ENCODE measurements at regions not wholly inside any gene's neighbourhood (a gene's known extent, or its start where the extent isn't known, plus 50 kb on each side); places are given as distances from the start of the nearest gene placed in this dataset.

DNA sequence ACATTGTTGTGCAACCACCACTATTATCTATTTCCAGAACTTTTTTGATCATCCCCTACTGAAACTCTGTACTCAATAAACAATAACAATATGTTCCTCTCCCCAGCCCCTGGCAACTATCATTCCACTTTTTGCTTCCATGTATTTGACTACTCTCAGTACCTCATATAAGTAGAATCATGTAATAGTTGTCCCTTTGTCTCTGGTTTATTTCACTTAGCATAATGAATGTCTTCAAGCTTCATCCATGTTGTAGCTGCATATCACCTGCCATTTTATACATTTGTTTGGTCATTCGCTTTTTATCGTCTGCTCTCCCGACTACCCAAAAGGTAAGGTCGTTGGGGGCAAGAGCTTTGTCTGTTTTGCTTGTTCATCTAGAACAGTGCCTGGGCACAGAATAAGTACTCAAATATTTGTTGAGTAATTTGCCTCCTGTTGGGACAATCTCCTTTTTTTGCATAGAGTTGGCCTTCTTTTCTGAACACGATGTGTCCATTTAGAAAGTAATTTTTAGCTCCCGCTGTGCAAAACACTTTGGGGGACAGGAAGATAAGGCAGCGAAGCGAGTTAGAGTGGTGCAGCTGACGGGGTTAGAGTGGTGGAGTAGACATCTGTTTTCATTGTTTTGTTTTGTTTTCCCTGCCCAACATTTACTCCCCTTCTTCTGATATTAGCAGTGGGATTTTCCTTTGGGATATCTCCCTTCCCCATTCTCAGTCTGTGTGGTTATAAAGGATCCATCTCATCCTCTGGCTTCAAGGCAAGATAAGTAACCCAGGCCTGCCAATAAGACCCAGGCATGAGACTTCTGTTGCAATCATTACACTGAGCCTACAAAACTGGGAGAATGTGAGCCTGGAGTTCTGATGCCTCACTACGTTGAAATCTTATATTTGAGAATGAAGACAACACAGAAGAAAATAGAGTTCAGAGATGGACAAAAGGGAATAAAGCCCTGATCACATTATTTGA, 83.4 kb upstream of the RNU6-1 start:
- no peak for DNase-seq (ENCODE audit: low spot score)
- Mint-ChIP-seq H3K27me3 (ENCODE audit: low read depth) (no peaks in the 10 kb centered on the region; the same call in 1 of the 2 replicates), H3K4me1 (peaks cover 25% of the 10 kb centered on the region), H3K9me3 (peaks cover 4% of the 10 kb centered on the region; the same call in 1 of the 2 replicates), H3K36me3 (no peaks in the 10 kb centered on the region), H3K27ac (peak overlapping the region; percentile 39; the same call in 1 of the 2 replicates), H3K4me3 (no peak overlapping the region)
- ChIA-PET CTCF (interaction anchor here (0.5 kb wide), 1 partner anchor 1070 kb away, joined by 3 read pairs; no protein-coding TSS in a partner anchor), POLR2A (interaction anchor here (0.8 kb wide), 1 partner anchor 411 kb away, joined by 3 read pairs; no protein-coding TSS in a partner anchor)
- ATAC-seq = no peak
- TF ChIP-seq ESRRA (CRISPR knock-in tag; IDR thresholded peaks at IDR 0.05; ENCODE audit: borderline replicate concordance) = no peak
- TF ChIP-seq, protein P1, sequence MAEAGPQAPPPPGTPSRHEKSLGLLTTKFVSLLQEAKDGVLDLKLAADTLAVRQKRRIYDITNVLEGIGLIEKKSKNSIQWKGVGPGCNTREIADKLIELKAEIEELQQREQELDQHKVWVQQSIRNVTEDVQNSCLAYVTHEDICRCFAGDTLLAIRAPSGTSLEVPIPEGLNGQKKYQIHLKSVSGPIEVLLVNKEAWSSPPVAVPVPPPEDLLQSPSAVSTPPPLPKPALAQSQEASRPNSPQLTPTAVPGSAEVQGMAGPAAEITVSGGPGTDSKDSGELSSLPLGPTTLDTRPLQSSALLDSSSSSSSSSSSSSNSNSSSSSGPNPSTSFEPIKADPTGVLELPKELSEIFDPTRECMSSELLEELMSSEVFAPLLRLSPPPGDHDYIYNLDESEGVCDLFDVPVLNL (CRISPR knock-in tag; IDR thresholded peaks at IDR 0.05; ENCODE audit: borderline replicate concordance, low read depth) = no peak
- TF ChIP-seq MXD4 (CRISPR knock-in tag; IDR thresholded peaks at IDR 0.05; ENCODE audit: borderline replicate concordance) = no peak
- no peak for TF ChIP-seq ZNF219 (CRISPR knock-in tag; IDR thresholded peaks at IDR 0.05; ENCODE audit: borderline replicate concordance)
- TF ChIP-seq ZNF263 (CRISPR knock-in tag; IDR thresholded peaks at IDR 0.05; ENCODE audit: low read depth) = no peak
- TF ChIP-seq MYBL2 (CRISPR knock-in tag; IDR thresholded peaks at IDR 0.05) = no peak
- TF ChIP-seq OVOL2 (CRISPR knock-in tag; IDR thresholded peaks at IDR 0.05; ENCODE audit: borderline replicate concordance) = no peak
- TF ChIP-seq IRF1 (CRISPR knock-in tag; IDR thresholded peaks at IDR 0.05) = no peak
- TF ChIP-seq JUN (CRISPR knock-in tag; IDR thresholded peaks at IDR 0.05) = no peak
- TF ChIP-seq, protein P2, sequence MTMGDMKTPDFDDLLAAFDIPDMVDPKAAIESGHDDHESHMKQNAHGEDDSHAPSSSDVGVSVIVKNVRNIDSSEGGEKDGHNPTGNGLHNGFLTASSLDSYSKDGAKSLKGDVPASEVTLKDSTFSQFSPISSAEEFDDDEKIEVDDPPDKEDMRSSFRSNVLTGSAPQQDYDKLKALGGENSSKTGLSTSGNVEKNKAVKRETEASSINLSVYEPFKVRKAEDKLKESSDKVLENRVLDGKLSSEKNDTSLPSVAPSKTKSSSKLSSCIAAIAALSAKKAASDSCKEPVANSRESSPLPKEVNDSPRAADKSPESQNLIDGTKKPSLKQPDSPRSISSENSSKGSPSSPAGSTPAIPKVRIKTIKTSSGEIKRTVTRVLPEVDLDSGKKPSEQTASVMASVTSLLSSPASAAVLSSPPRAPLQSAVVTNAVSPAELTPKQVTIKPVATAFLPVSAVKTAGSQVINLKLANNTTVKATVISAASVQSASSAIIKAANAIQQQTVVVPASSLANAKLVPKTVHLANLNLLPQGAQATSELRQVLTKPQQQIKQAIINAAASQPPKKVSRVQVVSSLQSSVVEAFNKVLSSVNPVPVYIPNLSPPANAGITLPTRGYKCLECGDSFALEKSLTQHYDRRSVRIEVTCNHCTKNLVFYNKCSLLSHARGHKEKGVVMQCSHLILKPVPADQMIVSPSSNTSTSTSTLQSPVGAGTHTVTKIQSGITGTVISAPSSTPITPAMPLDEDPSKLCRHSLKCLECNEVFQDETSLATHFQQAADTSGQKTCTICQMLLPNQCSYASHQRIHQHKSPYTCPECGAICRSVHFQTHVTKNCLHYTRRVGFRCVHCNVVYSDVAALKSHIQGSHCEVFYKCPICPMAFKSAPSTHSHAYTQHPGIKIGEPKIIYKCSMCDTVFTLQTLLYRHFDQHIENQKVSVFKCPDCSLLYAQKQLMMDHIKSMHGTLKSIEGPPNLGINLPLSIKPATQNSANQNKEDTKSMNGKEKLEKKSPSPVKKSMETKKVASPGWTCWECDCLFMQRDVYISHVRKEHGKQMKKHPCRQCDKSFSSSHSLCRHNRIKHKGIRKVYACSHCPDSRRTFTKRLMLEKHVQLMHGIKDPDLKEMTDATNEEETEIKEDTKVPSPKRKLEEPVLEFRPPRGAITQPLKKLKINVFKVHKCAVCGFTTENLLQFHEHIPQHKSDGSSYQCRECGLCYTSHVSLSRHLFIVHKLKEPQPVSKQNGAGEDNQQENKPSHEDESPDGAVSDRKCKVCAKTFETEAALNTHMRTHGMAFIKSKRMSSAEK (CRISPR knock-in tag; IDR thresholded peaks at IDR 0.05; ENCODE audit: borderline replicate concordance) = no peak
- TF ChIP-seq, protein P3, sequence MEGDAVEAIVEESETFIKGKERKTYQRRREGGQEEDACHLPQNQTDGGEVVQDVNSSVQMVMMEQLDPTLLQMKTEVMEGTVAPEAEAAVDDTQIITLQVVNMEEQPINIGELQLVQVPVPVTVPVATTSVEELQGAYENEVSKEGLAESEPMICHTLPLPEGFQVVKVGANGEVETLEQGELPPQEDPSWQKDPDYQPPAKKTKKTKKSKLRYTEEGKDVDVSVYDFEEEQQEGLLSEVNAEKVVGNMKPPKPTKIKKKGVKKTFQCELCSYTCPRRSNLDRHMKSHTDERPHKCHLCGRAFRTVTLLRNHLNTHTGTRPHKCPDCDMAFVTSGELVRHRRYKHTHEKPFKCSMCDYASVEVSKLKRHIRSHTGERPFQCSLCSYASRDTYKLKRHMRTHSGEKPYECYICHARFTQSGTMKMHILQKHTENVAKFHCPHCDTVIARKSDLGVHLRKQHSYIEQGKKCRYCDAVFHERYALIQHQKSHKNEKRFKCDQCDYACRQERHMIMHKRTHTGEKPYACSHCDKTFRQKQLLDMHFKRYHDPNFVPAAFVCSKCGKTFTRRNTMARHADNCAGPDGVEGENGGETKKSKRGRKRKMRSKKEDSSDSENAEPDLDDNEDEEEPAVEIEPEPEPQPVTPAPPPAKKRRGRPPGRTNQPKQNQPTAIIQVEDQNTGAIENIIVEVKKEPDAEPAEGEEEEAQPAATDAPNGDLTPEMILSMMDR (IDR thresholded peaks at IDR 0.05) = no peak

DNA sequence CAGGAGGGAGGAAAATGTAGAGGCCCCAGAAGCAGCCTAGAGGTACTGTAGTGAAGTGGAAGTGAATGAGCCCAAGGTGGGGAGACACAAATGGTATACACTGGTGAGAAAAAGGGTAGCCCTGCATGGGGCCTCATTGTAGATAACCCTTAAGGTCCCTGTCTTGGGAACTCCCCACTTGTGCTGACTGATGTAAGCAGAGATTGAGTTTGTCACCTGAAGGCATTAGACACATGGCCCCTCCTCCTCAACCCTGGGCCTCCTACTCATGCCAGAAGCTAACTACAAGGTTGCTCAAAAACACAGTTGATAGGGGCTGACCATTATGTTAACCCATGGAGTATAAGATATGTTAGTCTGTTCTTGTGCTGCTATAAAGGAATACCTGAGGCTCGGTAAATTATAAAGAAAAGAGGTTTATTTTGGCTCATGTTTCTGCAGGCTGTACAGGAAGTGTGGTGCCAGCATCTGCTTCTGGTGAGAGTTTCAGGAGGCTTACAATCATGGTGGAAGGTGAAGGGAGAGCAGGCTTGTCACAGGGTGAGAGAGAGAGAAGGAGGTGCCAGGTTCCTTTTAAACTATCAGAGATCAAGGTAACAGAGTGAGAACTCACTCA, 84.6 kb upstream of the RNU6-1 start:
- DNase-seq (ENCODE audit: low spot score) = no peak
- ChIA-PET POLR2A (no interaction called here), CTCF (no interaction called here)
- no peak for TF ChIP-seq NR2C2 (CRISPR knock-in tag; IDR thresholded peaks at IDR 0.05)
- no peak for TF ChIP-seq PRRX2 (CRISPR knock-in tag; IDR thresholded peaks at IDR 0.05)
- no peak for TF ChIP-seq ZNF138 (CRISPR knock-in tag; conservative IDR thresholded peaks at IDR 0.05)
- no peak for TF ChIP-seq RORB (CRISPR knock-in tag; IDR thresholded peaks at IDR 0.05)
- no peak for TF ChIP-seq FOXP1 (CRISPR knock-in tag; IDR thresholded peaks at IDR 0.05; ENCODE audit: borderline replicate concordance)
- no peak for TF ChIP-seq ATF2 (CRISPR knock-in tag; IDR thresholded peaks at IDR 0.05; ENCODE audit: borderline replicate concordance, low read depth)
- no peak for TF ChIP-seq CDX4 (CRISPR knock-in tag; IDR thresholded peaks at IDR 0.05; ENCODE audit: borderline replicate concordance)
- no peak for TF ChIP-seq CREB1 (CRISPR knock-in tag; IDR thresholded peaks at IDR 0.05)
- no peak for TF ChIP-seq ZNF416 (CRISPR knock-in tag; IDR thresholded peaks at IDR 0.05)
- no peak for TF ChIP-seq IRF1 (CRISPR knock-in tag; IDR thresholded peaks at IDR 0.05)
- Mint-ChIP-seq H3K9me3 (peaks cover 4% of the 10 kb centered on the region; the same call in 1 of the 2 replicates), H3K27me3 (ENCODE audit: low read depth) (no peaks in the 10 kb centered on the region; the same call in 1 of the 2 replicates), H3K27ac (no peak overlapping the region), H3K36me3 (no peaks in the 10 kb centered on the region), H3K4me1 (peaks cover 22% of the 10 kb centered on the region), H3K4me3 (no peak overlapping the region)
- no peak for ATAC-seq

All from WTC11 (cell line).